GM12892 (cell line): ENCODE measurements at regions not wholly inside any gene's neighbourhood (a gene's known extent, or its start where the extent isn't known, plus 50 kb on each side); places are given as distances from the start of the nearest gene placed in this dataset.

ENCODE experiments used
- POLR2A ChIP-seq: IDR thresholded peaks from 2 replicates; pipeline ENCODE4 v1.6.1; 2011; ENCODE audit warnings: low read depth, low read length, control low read depth
- POLR2AphosphoS5 ChIP-seq: IDR thresholded peaks from 2 replicates; pipeline ENCODE4 v1.6.1; 2011; ENCODE audit warnings: low read depth, low read length, control low read depth
- TAF1 ChIP-seq: IDR thresholded peaks from 2 replicates; pipeline ENCODE4 v1.6.1; 2011; ENCODE audit warnings: low read depth, mild to moderate bottlenecking, control low read depth, low read length, borderline replicate concordance

GRCh38 chr1:218887141-218887925, 286.3 kb upstream of the LYPLAL1 start:
- TF ChIP-seq TAF1 (no peak), POLR2A (no peak), POLR2AphosphoS5 (no peak)
